Transverse colon (tissue), 4 donors: ENCODE measurements at regions not wholly inside any gene's neighbourhood (a gene's known extent, or its start where the extent isn't known, plus 50 kb on each side); places are given as distances from the start of the nearest gene placed in this dataset.

Experiments
- DNase-seq: peaks from one replicate; pipeline ENCODE4 v3.0.0-alpha.2; 2019
- H3K27ac ChIP-seq, 4 donors: fragments of 200-600 bp; sonication (generic); 2 replicates each; pipeline ENCODE4 v1.5.1; 2016 to 2018; ENCODE audit warnings: inconsistent platforms in 4 of 4
- H3K27me3 ChIP-seq: fragments of 200-600 bp; sonication (generic); 2 replicates; pipeline ENCODE4 v1.5.1; 2017; ENCODE audit warnings: inconsistent platforms
- H3K36me3 ChIP-seq, 4 donors: fragments of 200-600 bp; sonication (generic); 2 replicates each; pipeline ENCODE4 v1.5.1; 2017 to 2019; ENCODE audit warnings: inconsistent platforms in 4 of 4
- H3K4me1 ChIP-seq, 4 donors: fragments of 200-600 bp; sonication (generic); 2 replicates each; pipeline ENCODE4 v1.5.1; 2017 to 2020; ENCODE audit warnings: inconsistent platforms in 4 of 4
- H3K4me3 ChIP-seq, 4 donors: fragments of 200-600 bp; sonication (generic); 1 replicate in 1 of 4; 2 replicates in 3 of 4; pipeline versions ENCODE4 v1.5.1 to v1.6.1; 2017 to 2019; ENCODE audit warnings: inconsistent platforms in 4 of 4
- H3K9me3 ChIP-seq, 2 donors: fragments of 200-600 bp; sonication (generic); 2 replicates each; pipeline ENCODE4 v1.5.1; 2017 to 2019; ENCODE audit warnings: inconsistent platforms in 2 of 2
- CTCF ChIP-seq, 5 experiments: fragments of 200-600 bp in 3 of 5; fragments of 450-650 bp in 2 of 5; sonication (generic) in 3 of 5; IDR thresholded peaks; 1 replicate in 2 of 5; 2 replicates in 3 of 5; pipeline ENCODE4 v1.5.1; 2016 to 2017; ENCODE audit warnings: antibody characterized with exemption in 5 of 5, inconsistent platforms in 3 of 5, mild to moderate bottlenecking in 2 of 5, moderate library complexity in 1 of 5
- EP300 ChIP-seq: sonication (generic); formaldehyde crosslinking; IDR thresholded peaks from one replicate; pipeline ENCODE4 v1.6.1; 2017; ENCODE audit warnings: antibody characterized with exemption, low read depth
- POLR2A ChIP-seq: fragments of 450-650 bp; IDR thresholded peaks from one replicate; pipeline ENCODE4 v1.6.1; 2016; ENCODE audit warnings: antibody characterized with exemption, mild to moderate bottlenecking, moderate library complexity
- POLR2AphosphoS5 ChIP-seq, 3 donors: sonication (generic); formaldehyde crosslinking; IDR thresholded peaks; one replicate each; pipeline ENCODE4 v1.6.1; 2016; ENCODE audit warnings: antibody characterized with exemption in 3 of 3
- WGBS, 2 donors: methylation state at CpG; one replicate each; pipeline ENCODE4 v1.1.5; 2018; ENCODE audit warnings: low coverage in 1 of 2; 5-methylcytosine and 5-hydroxymethylcytosine counted together
- in situ Hi-C, 4 donors: fragments of 200-750 bp; cut with MboI; loops; one replicate each; pipeline versions ENCODE4 v1.15.0 to v1.15.1; 2017; ENCODE audit warnings: low sequenced_read_pairs in 3 of 4, low pct_ligation_motif_present in 1 of 4, low pct_unique_long_range_greater_than_20kb in 1 of 4
- intact Hi-C: fragments of 100-400 bp; cut with DNase I; formaldehyde crosslinking; loops from one replicate; pipeline ENCODE4 v1.15.1; 2023; ENCODE audit warnings: low total_unique reads

DNA sequence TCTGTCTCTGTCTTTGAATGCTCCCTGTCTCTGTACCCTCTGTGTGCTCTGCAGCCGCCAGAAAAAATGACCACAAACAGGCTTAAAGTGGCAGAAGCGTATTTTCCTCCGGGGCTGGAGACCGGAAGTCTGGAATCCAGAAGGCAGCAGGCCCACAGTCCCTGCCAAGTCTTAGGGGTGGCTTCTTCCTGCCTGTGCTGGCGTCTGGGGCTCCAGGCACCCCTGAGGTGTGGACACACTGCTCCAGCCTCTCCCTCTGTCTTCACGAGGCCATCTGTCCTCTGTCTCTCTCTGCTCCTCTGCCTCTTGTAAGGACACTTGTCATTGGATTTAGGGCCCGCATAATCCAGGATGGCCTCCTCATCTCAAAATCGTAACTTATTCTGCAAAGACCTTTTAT lies 298.4 kb upstream of the IRX4 start:
- Histone ChIP-seq H3K36me3 (no peaks in the 10 kb centered on the region), H3K4me3 (no peak overlapping the region), H3K27ac (no peak overlapping the region), H3K9me3 (no peaks in the 10 kb centered on the region), H3K27me3 (no peaks in the 10 kb centered on the region), H3K4me1 (no peaks in the 10 kb centered on the region)
- no peak for TF ChIP-seq EP300
- no peak for TF ChIP-seq POLR2AphosphoS5 (IDR thresholded peaks at IDR 0.05)
- no peak for TF ChIP-seq POLR2A
- no peak for TF ChIP-seq CTCF (IDR thresholded peaks at IDR 0.05)
- no peak for DNase-seq
- WGBS, 2 donors = 0 to 56% methylated on average over 1 to 8 of the region's 8 CpGs
- in situ Hi-C loops (no loop called here), intact Hi-C loops (no loop called here)

- WGBS, 2 donors = 86 to 97% methylated on average over 5 to 17 of the region's 17 CpGs
- H3K9me3 ChIP-seq = no peaks in the 10 kb centered on the region
- H3K4me3 ChIP-seq = no peak overlapping the region
- H3K27me3 ChIP-seq = no peaks in the 10 kb centered on the region
- no peak overlapping the region for H3K27ac ChIP-seq
- no peak for TF ChIP-seq EP300
- TF ChIP-seq POLR2AphosphoS5 (IDR thresholded peaks at IDR 0.05) = no peak
- TF ChIP-seq POLR2A = no peak
- no peak for TF ChIP-seq CTCF (IDR thresholded peaks at IDR 0.05)
- intact Hi-C loops (no loop called here), in situ Hi-C loops (no loop called here)
- no peaks in the 10 kb centered on the region for H3K4me1 ChIP-seq
- DNase-seq = no peak
- no peaks in the 10 kb centered on the region for H3K36me3 ChIP-seq
Observed at GRCh38 chr5:2180456-2180855, 297.7 kb upstream of the IRX4 start.

- H3K27ac ChIP-seq = no peak overlapping the region
- H3K4me3 ChIP-seq = no peak overlapping the region
- no peaks in the 10 kb centered on the region for H3K36me3 ChIP-seq
- no peaks in the 10 kb centered on the region for H3K27me3 ChIP-seq
- intact Hi-C loops = no loop called here
- in situ Hi-C loops = no loop called here
- no peaks in the 10 kb centered on the region for H3K4me1 ChIP-seq
- no peaks in the 10 kb centered on the region for H3K9me3 ChIP-seq
- 74 to 83% methylated on average over 3 to 23 of the region's 23 CpGs for WGBS, 2 donors
- no peak for TF ChIP-seq CTCF (IDR thresholded peaks at IDR 0.05)
- no peak for TF ChIP-seq EP300
- TF ChIP-seq POLR2A = no peak
- no peak for TF ChIP-seq POLR2AphosphoS5 (IDR thresholded peaks at IDR 0.05)
- DNase-seq = no peak
Observed at GRCh38 chr5:2179861-2180260, 297.1 kb upstream of the IRX4 start.

DNA sequence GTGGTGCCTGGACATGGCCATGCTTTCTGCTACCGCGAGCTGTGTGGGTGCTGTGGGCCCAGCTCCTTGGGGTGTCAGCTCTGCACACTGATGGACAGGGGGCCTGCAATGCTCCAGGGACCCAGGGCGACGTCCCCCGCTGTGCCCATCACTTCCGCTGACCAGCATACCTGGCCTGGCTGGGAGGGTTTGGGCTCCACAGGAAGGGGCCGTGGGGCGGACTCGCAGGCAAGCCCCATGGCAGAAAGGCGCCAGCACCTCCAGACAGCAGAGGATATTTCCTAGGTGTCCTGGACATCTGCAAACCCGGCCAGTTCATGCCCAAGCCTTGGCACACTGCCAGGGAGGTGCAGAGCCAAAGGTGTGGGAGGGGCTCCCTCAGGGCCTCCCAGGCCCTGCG lies 295.8 kb upstream of the IRX4 start:
- Histone ChIP-seq H3K27me3 (no peaks in the 10 kb centered on the region), H3K27ac (no peak overlapping the region), H3K4me3 (no peak overlapping the region), H3K9me3 (no peaks in the 10 kb centered on the region), H3K4me1 (no peaks in the 10 kb centered on the region), H3K36me3 (no peaks in the 10 kb centered on the region)
- no peak for DNase-seq
- WGBS, 2 donors = 88% methylated on average over 12 of the region's 12 CpGs; no CpG with 5 or more reads in 1 of the 2 donors
- intact Hi-C loops = no loop called here
- in situ Hi-C loops = no loop called here
- TF ChIP-seq POLR2A (no peak), EP300 (no peak), POLR2AphosphoS5 (IDR thresholded peaks at IDR 0.05) (no peak), CTCF (IDR thresholded peaks at IDR 0.05) (no peak)
